NCI-H524 (cell line): ENCODE measurements at regions not wholly inside any gene's neighbourhood (a gene's known extent, or its start where the extent isn't known, plus 50 kb on each side); places are given as distances from the start of the nearest gene placed in this dataset.

Source experiments
- DNase-seq, 2 experiments: peaks; one replicate each; lab custom pipeline; 2025; lab: John Stamatoyannopoulos, UW

DNA sequence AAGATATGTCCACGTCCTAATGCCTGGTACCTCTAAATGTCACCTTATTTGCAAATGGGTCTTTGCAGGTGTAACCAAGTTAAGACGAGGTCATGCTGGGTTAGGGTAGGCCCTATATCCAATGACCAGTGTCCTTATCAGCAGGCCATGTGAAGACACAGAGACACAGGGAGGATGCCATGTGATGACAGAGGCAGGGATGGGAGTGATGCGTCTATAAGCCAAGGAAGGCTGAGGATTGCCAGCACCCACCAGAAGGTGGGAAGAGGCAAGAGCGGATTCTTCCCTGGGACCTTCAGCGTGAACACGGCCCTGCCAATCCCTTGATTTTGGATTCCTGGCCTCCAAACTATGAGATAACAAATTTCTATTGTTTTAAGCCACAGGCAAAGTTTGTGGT is 123.4 kb upstream of the CXCL14 start:
- no peak for DNase-seq

- no peak for DNase-seq
Observed at GRCh38 chr5:135700731-135701130, 121.9 kb upstream of the CXCL14 start.

DNA sequence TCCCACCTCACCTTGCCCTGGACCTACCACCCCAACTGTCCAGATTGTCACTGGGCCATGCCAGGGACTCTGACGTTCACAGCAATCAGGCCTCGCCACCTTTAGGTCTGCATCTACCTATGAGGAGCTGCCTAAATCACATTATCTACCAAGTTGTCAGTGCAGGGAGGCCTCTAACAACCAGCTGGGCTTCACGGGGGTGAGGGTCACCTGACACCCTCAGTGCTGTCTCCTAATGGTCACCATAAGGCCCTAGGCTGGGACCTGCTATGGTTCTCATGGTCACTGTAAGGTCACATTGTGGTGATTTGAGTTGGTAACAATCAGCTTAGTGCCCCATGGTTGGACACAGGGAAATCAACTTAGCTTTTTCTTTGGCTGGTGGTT is 119.2 kb upstream of the CXCL14 start:
- DNase-seq = no peak

DNA sequence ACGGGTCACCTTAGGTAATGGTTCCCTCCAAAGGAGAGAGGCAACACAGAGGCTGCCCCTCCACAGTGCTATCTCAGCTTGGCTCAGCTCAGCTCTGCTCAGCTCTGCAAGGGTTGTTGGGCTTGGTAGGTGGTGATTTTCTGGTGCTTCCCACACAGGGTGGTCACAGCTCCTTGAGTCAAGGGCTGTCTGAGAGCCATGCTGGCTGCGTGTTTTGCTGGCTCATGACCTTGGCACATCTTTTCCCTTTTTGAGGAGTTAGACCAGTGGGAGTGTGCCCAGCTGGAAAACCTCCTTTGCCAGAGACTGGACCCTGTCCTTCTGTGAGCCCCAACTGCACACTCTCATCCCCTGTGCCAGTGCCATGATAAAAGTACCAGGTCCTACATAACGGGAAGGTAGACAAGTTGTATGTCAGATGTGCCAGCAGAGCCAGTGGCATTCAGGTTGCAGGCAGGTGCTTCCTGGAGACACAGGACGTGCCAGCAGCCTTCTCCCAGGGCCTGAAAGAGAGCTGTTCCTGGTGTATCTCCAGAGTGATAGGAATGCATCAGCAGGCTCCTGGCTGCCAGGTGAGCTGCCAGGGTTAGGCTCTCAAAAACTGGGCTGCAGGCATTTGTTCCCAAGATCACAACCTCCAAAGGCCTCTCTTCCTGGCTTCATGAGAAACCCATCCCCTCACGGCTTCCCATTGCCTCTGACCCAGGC is 118.6 kb upstream of the CXCL14 start:
- no peak for DNase-seq

- DNase-seq = no peak
Observed at GRCh38 chr5:135696317-135696716, 117.5 kb upstream of the CXCL14 start.

GRCh38 chr5:135695656-135696313 is 117.0 kb upstream of the CXCL14 start:
- DNase-seq = no peak

DNA sequence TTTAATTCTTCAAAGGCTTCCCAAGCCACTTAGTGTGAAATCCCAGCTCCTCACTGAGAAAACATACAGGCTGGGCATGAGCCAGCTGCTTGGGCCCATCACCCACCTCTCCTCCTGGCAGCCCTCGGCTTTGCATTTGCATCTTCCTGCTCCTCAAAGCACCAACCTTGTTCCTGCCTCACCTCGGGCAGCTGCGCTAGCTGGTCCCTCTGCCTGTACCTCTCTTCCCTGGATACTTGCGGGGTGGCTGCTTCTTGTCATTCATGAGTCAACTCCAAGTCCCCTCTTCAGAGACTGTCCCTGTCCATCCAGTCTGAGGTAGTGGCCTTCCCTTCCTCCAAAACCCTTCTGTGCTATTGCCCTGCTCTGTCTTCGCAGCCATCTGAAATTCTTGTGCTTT is 116.1 kb upstream of the CXCL14 start:
- peak in 1 of 2 experiments; percentile 65 for DNase-seq

DNA sequence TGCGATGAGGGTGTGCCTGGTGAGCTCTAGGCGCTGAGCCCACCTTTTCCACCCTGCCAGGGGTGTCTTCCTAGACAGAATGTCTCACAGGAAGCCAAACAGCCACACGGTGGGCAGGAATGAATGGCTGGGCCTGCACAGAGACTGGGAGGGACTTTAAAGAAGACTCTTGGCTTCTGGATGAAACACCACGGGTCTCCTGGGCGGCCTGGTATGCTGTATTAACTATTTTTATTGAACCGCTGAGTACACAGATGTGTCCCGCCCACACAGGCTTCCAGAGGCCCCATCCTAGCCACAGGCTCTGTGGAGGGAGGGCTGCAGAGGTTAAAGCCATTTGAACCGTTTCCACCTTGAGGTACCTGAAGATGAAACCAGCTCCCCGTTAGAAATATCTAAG is 115.2 kb upstream of the CXCL14 start:
- DNase-seq = no peak

DNA sequence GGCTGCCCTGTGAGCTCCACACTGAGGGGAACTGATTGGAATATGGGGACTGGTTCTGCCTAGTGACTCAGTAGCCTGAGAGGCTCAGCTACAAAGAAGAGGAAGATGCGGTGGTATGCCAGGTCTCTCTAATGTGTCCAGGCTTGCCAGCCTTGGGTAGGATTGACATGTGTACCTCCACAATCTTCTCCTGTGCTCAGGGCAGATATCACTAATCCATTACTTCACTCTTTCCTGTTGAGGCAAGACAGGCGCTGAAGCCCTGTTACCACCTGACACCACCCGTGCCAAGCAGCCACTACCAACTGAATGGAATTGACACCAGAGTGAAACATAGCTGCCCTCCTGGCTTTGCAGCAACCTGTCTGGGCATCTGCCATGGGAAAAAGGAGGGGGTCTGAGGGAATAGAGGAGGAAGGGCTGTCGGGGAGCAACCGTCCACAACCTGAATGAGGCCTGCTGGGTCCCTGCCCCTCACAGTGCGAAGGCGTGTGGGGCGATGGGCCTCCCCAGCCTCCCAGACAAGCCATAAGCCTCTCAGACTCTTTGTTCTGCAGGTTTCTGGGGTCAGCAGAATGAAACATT is 114.7 kb upstream of the CXCL14 start:
- peak in 1 of 2 experiments; percentile 4 for DNase-seq

- peak in 1 of 2 experiments; percentile 45 for DNase-seq
Observed at GRCh38 chr5:135691044-135691443, 112.3 kb upstream of the CXCL14 start.

DNA sequence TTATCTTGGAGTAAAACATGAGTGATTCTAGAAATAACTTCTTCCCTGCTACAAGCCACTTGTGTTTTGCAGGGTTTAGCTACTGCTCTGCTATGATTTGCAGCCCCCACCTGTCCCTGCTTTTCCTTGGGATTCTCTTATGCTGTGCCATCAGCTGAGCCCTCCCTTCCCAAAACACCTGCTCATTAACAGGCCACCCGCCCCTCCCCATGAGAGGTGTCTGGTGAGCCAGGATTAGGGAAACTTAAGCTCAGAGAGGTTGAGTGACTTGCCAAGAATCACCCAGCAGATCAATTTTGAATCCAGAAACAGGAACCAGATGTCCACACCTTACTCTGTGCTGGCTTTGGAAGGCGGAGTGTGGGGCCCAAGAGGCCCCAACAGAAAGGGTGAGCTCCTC is 111.7 kb upstream of the CXCL14 start:
- DNase-seq = peak in 1 of 2 experiments; percentile 42

DNA sequence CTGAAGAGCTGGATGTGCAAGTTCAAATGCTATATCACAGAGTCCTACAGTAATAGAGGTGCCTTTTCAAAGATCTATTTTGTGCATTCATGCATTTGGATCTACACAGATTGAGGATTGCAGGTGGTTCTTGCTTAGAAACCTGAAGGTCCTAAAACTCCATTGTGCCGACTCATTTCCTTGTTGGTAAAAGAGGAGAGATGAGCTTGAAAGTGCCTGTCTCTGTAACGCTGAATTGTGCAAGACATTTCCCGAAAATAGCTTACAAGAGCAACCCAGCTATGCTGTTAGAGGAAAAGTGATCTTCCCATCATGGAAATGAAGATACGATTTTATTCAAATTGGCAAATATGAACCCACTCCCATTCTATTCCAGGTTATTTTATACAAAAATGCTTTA is 110.7 kb upstream of the CXCL14 start:
- DNase-seq = no peak

DNA sequence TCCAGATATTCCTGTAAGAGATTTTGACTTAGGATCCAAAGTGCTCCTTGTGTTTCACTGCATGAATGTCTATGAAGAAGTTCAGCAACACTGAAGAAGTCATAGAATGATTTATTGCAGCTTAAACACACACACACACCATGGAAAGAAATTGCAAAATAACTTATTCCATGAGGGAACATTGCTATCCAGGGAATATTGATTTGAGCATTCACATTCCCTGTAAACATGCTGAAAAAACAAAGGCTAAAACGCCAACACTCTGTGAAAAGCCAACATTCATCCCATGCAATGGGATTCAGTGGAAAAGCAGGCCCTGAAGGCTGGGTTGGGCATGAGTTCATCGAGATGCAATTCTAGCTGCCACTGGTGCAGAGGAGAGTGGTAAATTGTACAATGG is 109.6 kb upstream of the CXCL14 start:
- DNase-seq = no peak

DNA sequence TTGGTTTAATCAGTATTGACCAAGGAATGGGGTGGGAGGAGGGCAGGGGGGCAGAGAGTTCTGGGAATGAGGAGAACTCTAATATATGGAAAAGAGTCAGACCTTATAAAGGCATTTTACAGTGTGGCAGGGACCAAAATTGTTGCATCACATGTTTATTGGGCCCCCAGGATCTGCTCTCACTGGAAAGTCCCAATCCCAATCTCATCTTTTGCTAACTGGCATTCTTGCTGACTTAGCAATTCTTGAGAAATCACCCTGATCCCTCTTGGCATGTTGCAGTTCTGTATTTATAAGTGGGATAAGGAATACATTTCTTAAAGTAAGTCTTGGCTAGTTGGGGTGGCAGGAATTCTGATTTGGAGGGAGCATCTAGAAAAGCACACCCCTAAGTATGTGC is 104.4 kb upstream of the CXCL14 start:
- DNase-seq = no peak

DNA sequence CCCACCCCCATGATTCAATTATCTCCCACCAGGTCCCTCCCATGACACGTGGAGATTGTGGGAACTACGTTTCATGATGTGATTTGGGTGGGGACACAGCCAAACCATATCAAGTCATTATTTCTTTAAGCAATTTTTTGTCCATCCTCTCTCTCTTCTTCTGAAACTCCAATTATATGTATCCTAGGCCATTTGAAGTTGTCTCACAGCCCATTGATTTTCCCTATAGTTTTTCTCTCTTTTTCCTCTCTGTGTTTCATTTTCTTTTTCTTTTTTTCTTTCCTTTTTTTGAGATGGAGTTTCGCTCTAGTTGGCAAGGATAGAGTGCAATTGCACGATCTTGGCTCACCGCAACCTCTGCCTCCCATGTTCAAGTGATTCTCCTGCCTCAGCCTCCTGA is 101.9 kb upstream of the CXCL14 start:
- DNase-seq = no peak

DNA sequence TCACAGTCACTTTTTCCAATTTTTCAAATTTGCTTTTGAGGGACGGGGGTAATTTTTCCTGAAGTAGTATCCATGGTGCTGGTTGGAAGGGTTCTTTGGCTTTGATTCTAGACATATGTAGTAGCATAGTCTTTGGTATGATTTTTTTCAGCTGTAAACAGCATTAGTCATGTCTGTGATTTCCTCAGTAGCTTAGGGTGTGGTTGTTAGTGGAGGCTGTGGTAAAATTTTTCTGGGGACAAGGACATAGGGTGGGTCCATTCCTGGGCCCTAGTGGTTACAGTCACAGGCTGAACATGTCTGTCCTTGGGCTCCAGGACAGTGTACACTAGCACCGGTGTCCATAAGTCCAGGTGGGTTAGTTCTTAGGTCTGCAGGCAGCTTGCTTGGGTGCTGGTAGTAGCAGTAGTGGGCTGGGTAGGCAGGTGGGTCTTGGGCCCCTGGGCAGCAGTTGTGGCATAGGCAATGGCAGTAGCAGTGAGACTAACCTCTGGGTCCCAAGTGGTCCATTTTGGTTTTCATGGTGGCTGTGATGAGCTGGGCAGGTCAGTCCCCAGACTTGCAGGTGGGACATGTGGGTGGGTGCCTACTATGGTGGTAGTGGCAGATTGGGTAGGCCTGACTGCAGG is 100.0 kb upstream of the CXCL14 start:
- DNase-seq = no peak

- no peak for DNase-seq
Observed at GRCh38 chr5:135671966-135672365, 93.2 kb upstream of the CXCL14 start.

DNA sequence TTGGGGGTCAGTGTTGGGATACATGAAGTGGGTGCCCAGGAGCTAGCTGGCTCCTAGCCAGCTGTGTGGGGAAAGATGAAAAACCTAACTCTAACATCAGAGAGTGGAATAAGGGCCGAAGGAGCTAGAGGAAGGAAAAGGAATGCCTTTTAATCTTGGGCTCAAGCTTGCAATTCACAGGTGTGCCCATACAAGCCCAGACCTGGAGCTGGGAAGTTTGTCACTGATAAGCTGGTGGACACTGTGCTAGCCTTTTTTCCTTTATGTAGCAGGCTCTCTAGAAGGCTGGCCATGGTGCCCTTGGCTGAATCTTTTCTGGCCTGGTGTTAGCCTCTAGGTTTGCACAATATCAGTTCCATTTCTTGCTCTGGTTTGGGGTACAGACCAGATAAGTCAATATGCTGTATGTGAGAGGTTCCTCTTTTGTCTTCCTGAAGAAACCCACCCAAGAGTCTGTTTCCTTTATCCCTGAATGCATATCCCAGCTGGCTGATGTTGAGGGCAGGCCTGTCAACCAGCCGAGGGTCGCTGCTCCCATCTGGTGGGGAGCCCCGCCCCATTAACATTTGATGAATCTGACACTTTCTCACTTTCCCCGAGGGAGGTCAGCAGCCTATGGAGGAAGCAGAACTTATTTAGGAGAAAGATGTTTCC is 92.4 kb upstream of the CXCL14 start:
- DNase-seq = no peak

DNA sequence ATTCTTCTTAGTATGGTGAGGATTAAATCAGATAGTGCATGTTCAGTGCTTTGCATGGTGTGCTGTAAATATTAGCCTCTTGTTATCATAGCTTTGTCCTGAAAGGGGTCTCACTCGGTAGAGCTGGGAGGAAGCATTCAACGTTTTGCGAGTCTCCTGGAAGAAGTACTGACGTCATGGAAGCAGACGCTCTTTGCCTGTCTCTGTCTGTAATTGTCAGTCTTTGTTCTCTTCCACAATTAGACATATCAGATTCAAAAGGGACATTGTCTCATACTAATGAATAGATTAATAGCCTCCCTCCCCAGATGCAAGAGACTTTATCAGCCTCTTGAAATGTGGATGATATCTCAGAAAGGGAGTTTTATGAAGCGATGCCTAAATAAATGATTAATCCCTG is 91.8 kb upstream of the CXCL14 start:
- peak in 1 of 2 experiments; percentile 5 for DNase-seq

- DNase-seq = peak; percentile 84 to 89
Observed at GRCh38 chr5:135669416-135669815, 90.6 kb upstream of the CXCL14 start.

- no peak for DNase-seq
Observed at GRCh38 chr5:135667673-135668072, 88.9 kb upstream of the CXCL14 start.

DNA sequence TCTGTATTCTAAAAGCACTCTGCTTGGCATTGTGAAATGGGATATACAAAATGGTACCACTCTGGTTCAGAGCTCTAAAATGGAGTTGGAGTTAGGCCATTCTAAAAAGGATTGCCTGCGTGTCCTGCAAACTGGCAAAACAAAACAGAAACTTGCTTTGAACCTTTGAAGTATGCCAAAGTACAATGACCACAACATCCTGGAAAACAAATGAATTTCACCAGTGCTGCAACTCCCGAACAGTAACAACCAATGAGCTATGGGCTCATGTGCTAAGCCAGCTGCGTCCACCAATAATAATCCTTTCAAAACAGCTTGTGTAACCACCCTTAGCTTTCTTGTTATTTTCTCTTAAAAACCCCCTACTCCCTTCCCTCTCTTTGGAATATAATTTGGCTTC is 88.4 kb upstream of the CXCL14 start:
- DNase-seq = no peak

- no peak for DNase-seq
Observed at GRCh38 chr5:135662683-135663082, 83.9 kb upstream of the CXCL14 start.
